Panc1 (cell line): ENCODE measurements at regions not wholly inside any gene's neighbourhood (a gene's known extent, or its start where the extent isn't known, plus 50 kb on each side); places are given as distances from the start of the nearest gene placed in this dataset.
"Not testable (repeated sequence)": the region's sequence is repeated elsewhere in the genome, so short reads cannot be mapped to it uniquely, and the experiment has no call there.

Experiments
- ATAC-seq: fragments of 200-7000 bp; cut with Tn5 transposase; 2 replicates; pipeline ENCODE4 v1.9.1; 2020; ENCODE audit warnings: mild to moderate bottlenecking, moderate library complexity
- BruUV-seq: library from RNA; stranded (reverse); fragments of 400-500 nt; replicated peaks from 2 replicates; lab custom pipeline; 2021; lab: Mats Ljungman, UMichigan
- CTCF ChIA-PET: fragments of 300-600 bp; sonication (Branson Sonifier 250); formaldehyde crosslinking; loops from one replicate; lab custom pipeline; 2022; ENCODE audit warnings: antibody characterized with exemption; lab: Charles Lee
- POLR2A ChIA-PET: fragments of 300-600 bp; sonication (Branson Sonifier 250); formaldehyde crosslinking; loops from one replicate; lab custom pipeline; 2022; ENCODE audit warnings: antibody characterized with exemption; lab: Charles Lee
- DNase-seq: peaks from one replicate; pipeline ENCODE4 v3.0.0-alpha.2; 2010; ENCODE audit warnings: low read depth, low spot score
- H3K27ac ChIP-seq: 2 replicates; pipeline ENCODE4 v1.5.1; 2011; ENCODE audit warnings: mild to moderate bottlenecking, low read length, inconsistent platforms
- H3K27me3 ChIP-seq: fragments of 200-500 bp; sonication (Bioruptor generic); 2 replicates; pipeline ENCODE4 v1.6.0; 2014; ENCODE audit warnings: low read length, inconsistent platforms; ENCODE audit not compliant: control insufficient read depth, insufficient read depth
- H3K36me3 ChIP-seq: fragments of 200-500 bp; sonication (Bioruptor generic); 2 replicates; pipeline ENCODE4 v1.5.1; 2014; ENCODE audit warnings: inconsistent platforms, mild to moderate bottlenecking, low read length, moderate library complexity; ENCODE audit not compliant: control insufficient read depth, insufficient read depth
- H3K4me1 ChIP-seq: 2 replicates; pipeline ENCODE4 v1.5.1; 2011; ENCODE audit warnings: inconsistent platforms, mild to moderate bottlenecking, low read length, moderate library complexity; ENCODE audit not compliant: control insufficient read depth, insufficient read depth
- H3K4me3 ChIP-seq, 2 experiments: 2 replicates each; pipeline ENCODE4 v1.5.1; 2011 to 2012; ENCODE audit warnings: low read depth in 2 of 2, low read length in 2 of 2, mild to moderate bottlenecking in 2 of 2, inconsistent platforms in 1 of 2, moderate library complexity in 1 of 2
- H3K9me3 ChIP-seq: fragments of 200-500 bp; sonication (Bioruptor generic); 2 replicates; pipeline ENCODE4 v1.5.1; 2014; ENCODE audit warnings: low read depth, mild to moderate bottlenecking, inconsistent platforms, low read length, moderate library complexity; ENCODE audit not compliant: control insufficient read depth, insufficient read depth
- CTCF ChIP-seq: fragments of 450-650 bp; IDR thresholded peaks from 2 replicates; pipeline ENCODE4 v1.5.1; 2017; ENCODE audit warnings: mild to moderate bottlenecking
- POLR2AphosphoS5 ChIP-seq: IDR thresholded peaks from 2 replicates; pipeline ENCODE4 v1.6.1; 2012; ENCODE audit warnings: mild to moderate bottlenecking, low read depth, low read length, moderate library complexity
- REST ChIP-seq, 2 experiments: IDR thresholded peaks; 2 replicates each; pipeline ENCODE4 v1.6.1; 2011 to 2012; ENCODE audit warnings: low read depth in 2 of 2, control low read depth in 1 of 2, low read length in 1 of 2, mild to moderate bottlenecking in 1 of 2, moderate library complexity in 1 of 2; ENCODE audit not compliant: insufficient read depth in 1 of 2
- SIN3A ChIP-seq: IDR thresholded peaks from 2 replicates; pipeline ENCODE4 v1.6.1; 2012; ENCODE audit warnings: low read depth, mild to moderate bottlenecking, low read length, moderate library complexity, borderline replicate concordance; ENCODE audit not compliant: insufficient read depth
- TCF7L2 ChIP-seq: IDR thresholded peaks from 2 replicates; pipeline ENCODE4 v1.6.1; 2011; ENCODE audit warnings: mild to moderate bottlenecking, low read depth, low read length, inconsistent platforms
- in situ Hi-C: cut with HindIII; loops from 2 replicates; pipeline ENCODE4 v1.10.0; 2016; ENCODE audit warnings: low sequenced_read_pairs, low pct_unique_long_range_greater_than_20kb
- intact Hi-C: fragments of 100-400 bp; cut with micrococcal nuclease; formaldehyde crosslinking; loops from one replicate; pipeline ENCODE4 v1.10.0; 2022; ENCODE audit not compliant: unreplicated experiment

- no TSS peak for BruUV-seq
- POLR2A ChIA-PET, result no interaction called here
- DNase-seq, result no peak
Measured at GRCh38 chr13:85549819-85550218, 249.4 kb downstream of the SLITRK6 start.

GRCh38 chr13:85548845-85549244, 250.4 kb downstream of the SLITRK6 start:
- POLR2A ChIA-PET, BruUV-seq, in situ Hi-C loops: not testable (repeated sequence)

More at GRCh38 chr13:85549819-85550218, 249.4 kb downstream of the SLITRK6 start:
- Histone ChIP-seq H3K27me3 (no peaks in the 10 kb centered on the region), H3K4me1 (no peaks in the 10 kb centered on the region), H3K36me3 (no peaks in the 10 kb centered on the region), H3K4me3 (no peak overlapping the region), H3K9me3 (no peaks in the 10 kb centered on the region), H3K27ac (no peak overlapping the region)
- CTCF ChIA-PET, result no interaction called here
- ATAC-seq, result no peak
- no peak for TF ChIP-seq POLR2AphosphoS5
- TF ChIP-seq CTCF, result no peak
- TF ChIP-seq REST (IDR thresholded peaks at IDR 0.05; ENCODE audit: insufficient read depth in 1 of 2, low read depth in 2 of 2, low read length in 1 of 2), result no peak
- TF ChIP-seq SIN3A, result no peak
- no peak for TF ChIP-seq TCF7L2
- in situ Hi-C loops, result no loop called here
- intact Hi-C loops, result no loop called here

GRCh38 chr13:85545771-85546170, 253.4 kb downstream of the SLITRK6 start:
- intact Hi-C loops, result no loop called here
- Histone ChIP-seq H3K36me3 (no peaks in the 10 kb centered on the region), H3K4me3 (no peak overlapping the region), H3K27ac (no peak overlapping the region), H3K4me1 (no peaks in the 10 kb centered on the region), H3K9me3 (no peaks in the 10 kb centered on the region), H3K27me3 (no peaks in the 10 kb centered on the region)
- no TSS peak for BruUV-seq
- no peak for ATAC-seq
- POLR2A ChIA-PET, result no interaction called here
- TF ChIP-seq TCF7L2 (no peak), REST (IDR thresholded peaks at IDR 0.05; ENCODE audit: insufficient read depth in 1 of 2, low read depth in 2 of 2, low read length in 1 of 2) (no peak), CTCF (no peak), SIN3A (no peak)
- in situ Hi-C loops, result no loop called here
- DNase-seq, result no peak
- CTCF ChIA-PET, result no interaction called here

More at GRCh38 chr13:85548845-85549244, 250.4 kb downstream of the SLITRK6 start:
- H3K36me3 ChIP-seq, ATAC-seq, H3K9me3 ChIP-seq, H3K4me1 ChIP-seq, H3K27ac ChIP-seq, DNase-seq, H3K27me3 ChIP-seq, intact Hi-C loops, H3K4me3 ChIP-seq, CTCF ChIA-PET: not testable (repeated sequence)
